HG02610 (cell line): ENCODE measurements at regions not wholly inside any gene's neighbourhood (a gene's known extent, or its start where the extent isn't known, plus 50 kb on each side); places are given as distances from the start of the nearest gene placed in this dataset.
"Not testable (repeated sequence)": the region's sequence is repeated elsewhere in the genome, so short reads cannot be mapped to it uniquely, and the experiment has no call there.

Experiments used
- ATAC-seq: cut with Tn5 transposase; IDR thresholded peaks from one replicate; pipeline ENCODE4 v1.9.1; 2021; ENCODE audit warnings: mild to moderate bottlenecking, moderate library complexity; ENCODE audit not compliant: unreplicated experiment

DNA sequence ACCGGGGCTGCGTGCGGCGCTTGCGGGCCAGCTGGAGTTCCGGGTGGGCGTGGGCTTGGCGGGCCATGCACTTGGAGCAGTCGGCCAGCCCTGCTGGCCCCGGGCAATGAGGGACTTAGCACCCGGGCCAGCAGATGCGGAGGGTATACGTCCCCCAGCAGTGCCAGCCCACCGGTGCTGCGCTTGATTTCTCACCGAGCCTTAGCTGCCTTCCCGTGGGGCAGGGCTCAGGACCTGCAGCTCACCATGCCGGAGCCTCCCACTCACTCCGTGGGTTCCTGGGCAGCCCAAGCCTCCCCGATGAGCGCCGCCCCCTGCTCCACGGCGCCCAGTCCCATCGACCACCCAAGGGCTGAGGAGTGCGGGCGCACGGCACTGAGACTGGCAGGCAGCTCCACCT, 51.4 kb upstream of the INPP4B start:
- ATAC-seq = not testable (repeated sequence)

DNA sequence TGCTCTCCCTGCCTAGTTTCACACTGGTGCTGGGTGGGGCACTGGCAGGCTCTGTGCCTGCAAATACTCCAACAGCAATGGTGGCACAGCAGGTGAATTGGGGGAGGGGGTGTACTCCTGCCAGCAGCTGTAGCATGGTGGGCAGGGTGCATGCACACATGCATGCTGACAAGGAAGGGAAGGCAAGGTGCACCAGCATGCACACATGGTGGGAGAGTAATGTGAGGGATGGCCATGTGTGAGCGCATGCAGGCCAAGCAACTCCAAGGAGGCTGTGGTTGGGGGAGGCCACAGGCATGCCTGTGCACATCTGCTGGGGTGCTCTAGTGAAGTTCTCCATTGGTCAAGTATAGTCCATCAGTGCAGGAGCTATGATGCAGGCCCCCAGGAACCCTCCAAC, 54.5 kb upstream of the INPP4B start:
- no peak for ATAC-seq

DNA sequence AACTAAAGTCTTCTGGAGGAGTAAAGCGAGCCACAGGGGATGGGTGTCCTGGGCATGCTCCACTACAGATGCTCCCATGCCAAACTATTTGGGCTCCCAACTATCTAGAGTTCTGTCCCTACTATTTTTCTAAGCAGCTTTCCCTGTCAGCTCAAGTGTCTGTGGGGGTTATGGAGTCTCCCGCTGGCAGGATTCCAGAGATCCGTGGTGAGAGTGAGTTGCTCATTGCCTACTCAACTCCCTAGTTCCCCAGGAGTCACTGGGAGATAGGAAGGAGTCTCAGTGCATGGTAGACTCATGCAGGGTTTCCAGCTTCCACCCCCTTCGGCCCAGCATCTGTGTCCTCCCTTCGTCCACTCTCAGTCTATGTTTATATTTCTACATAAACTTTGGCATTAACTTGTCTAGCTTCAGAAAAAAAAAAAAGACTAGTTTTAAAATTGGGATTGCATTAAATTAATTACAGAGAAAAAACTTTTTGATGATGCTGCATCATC, 55.1 kb upstream of the INPP4B start:
- no peak for ATAC-seq

DNA sequence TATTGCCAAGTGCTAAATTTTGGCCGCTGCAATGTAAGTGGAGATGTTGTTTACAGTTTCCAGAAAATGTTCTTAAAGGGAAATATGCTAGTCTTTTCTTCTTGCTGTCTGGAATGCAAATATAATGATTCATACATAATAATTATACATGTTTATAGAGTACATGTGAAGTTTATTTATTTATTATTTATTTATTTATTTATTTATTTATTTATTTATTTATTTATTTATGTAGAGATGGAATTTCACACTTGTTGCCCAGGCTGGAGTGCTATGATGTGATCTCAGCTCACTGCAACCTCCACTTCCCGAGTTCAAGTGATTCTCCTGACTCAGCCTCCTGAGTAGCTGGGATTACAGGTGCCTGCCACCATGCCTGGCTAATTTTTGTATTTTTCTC, 57.5 kb upstream of the INPP4B start:
- ATAC-seq = not testable (repeated sequence)

DNA sequence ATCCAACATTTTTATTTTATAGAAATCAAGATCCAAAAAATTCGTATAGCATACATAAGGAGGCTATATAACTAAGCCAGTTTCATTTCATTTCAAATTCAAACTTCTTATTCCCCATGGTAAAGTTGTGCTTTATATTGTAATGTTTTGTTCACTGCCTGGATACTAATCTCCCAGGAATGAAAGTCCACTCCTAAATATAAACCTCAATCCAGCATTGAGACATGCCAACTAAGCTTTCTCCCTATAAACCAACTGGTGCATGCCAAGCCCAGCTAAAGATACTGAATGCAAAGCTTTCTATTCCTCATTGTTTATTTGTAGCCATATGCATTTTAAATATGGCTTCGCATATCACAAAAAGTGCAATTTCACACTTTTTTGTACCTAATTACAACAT, 63.8 kb upstream of the INPP4B start:
- no peak for ATAC-seq

DNA sequence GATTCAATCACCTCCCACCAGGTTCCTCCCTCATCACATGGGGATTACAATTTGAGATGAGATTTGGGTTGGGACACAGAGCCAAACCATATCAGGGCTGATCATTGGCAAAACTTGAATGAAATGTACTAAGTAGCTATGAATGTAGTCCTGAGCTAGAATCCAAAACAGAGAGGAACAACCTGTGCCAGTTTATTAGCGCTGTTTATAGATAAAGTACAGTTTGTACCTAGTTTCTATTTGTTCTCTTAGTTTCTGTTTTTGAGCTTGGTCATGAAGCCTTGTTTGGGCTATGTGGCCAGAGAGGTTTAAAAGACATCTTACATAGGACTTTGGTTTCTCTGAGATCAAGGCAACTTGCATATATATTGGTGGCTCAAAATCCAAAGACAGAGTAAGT, 66.9 kb upstream of the INPP4B start:
- no peak for ATAC-seq

DNA sequence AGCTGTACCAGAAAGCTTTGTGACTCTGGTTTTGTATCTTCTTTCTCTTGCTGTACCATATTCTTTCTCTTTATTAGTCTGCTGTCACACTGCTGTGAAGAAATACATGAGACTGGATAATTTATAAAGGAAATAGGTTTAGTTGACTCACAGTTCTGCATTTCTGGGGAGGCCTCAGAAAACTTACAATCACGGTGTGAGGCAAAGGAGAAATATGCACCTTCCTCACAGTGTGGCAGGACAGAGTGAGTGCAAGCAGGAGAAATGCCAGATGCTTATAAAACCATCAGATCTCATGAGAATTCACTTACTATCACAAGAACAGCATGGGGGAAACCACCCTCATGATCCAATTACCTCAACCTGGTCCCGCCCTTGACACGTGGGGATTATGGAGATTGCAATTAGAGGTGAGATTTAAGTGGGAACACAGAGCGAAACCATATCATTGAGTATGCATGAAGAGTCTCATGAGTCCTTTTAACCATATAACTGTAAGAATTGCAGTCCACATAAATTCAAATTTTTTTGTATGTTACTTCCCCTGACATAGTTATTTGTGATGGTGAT, 67.4 kb upstream of the INPP4B start:
- no peak for ATAC-seq

DNA sequence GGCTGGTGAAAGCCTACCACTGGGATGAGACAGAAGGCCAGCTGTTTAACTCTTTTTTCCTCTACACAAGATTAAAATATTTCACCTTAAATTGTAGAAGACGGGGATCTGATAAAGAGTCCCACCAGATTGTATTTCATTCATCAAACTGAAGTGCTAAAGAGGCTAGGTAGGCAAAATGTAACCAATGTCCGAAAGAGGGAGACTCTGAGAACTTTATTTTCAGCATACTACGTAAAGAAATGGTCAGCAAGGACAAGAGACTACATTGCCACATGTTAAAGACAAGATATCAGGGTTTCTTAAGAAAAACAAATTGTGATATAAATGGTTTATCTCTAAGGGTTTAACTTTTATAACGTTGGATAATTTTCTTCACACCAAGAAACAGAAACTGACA, 71.6 kb upstream of the INPP4B start:
- no peak for ATAC-seq

DNA sequence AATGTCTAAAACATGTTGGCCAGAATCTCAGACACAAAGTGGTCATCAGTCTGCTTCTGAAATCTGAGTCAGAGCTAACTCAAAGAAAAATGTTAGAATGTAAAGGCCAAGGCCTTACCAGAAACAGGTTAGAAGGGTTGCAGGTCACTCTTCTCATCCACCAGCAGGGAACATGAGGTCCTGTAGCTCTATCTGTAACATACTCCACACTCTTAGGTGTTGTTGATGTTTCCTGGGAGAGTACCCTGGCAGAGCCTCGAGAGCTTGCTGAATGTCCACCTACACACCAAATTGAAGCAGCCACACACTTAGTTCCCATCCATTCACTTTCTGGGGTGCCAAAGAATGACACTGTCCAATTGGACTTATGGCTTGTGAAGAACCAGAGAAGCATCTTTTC, 76.6 kb upstream of the INPP4B start:
- no peak for ATAC-seq

DNA sequence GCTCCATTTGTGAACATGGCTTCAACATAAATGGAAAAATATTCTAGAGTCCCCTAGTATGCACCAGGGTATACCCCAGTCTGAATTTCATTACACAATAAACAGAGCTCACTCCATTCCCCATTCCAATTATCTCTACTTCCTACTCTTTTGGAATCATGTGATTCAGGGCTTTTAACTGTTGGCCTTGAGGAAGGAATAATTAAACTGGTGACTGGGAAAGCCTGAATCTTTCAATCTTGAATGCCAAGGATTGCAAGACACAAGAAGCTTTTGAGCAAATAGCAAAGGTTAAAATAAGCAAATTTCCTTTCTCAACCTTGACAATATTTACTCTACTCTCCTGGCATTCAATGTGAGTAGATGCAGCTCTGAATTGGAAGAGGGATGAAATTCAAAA, 77.5 kb upstream of the INPP4B start:
- ATAC-seq = no peak

DNA sequence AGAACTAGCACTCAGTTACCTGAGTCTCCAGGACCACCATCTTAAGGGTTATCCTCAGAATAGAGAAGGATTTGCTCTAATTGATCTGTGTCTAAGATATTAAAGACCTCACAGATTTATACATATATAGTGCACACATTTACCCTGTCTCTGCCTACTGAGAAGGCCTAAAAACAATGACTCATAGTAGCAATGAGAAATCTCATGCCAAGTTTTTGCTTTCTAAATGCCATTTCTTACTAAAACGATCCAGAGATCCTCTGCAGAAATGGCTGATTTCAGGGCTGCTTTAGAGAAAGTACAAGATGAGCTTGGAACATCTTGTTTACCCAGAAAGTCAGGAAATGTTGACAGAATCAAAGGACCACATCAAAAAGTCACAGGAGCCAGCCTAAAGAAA, 79.1 kb upstream of the INPP4B start:
- no peak for ATAC-seq

DNA sequence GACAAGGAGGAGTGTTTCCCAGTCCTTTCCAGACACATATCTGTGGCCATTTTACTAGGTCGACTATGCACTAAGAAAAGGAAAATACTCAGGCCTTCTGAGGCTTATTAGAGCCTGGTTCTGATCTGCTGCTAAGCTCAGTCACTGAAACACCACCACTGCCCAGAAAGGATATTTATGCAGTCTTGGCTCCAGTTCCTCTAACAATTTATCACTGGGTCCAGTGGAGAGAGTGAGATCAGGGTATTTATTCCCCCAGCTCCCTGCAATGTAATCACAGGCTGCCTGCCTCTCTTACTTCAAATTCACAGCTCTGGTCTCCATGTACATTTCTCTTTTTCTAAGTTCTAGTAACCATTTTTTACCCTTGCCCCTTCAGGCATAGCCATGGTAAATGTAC, 81.6 kb upstream of the INPP4B start:
- no peak for ATAC-seq

DNA sequence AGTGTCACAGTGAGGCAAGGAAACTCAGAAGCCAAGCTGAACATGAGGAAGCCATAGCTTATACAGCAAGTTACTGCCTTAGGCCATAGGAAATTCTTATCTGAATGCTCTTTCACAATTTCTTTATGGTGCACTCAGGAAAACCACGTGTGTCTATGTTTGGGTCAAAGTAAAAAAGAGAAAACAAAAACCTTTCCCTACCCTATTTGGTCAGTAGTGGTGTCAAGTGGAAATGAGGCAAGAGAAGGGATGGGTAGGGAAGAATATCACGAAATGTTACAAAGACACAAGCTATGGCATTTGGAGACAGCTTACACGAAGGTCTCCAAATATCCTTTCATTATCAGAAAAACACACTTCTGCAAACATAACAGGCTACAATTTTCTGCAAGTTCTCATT, 83.4 kb upstream of the INPP4B start:
- no peak for ATAC-seq

DNA sequence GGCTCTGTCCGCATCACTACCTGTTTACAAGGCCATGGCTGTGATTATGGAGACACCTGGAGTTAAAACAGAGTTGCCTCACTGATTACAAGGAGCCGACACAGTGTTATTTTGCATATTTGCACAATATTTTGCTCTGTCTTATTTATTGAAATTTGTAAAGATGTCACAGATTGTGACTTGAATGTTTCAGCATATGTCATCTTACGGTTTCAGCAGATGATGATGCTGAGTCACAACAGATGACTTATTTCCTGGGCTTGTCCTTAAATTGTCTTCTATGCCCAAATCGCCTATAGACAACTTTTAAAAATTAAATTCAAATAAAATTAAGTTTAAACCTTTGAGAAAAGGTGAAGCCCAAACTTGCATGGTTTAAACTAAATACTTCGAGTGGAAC, 87.1 kb upstream of the INPP4B start:
- ATAC-seq = no peak

DNA sequence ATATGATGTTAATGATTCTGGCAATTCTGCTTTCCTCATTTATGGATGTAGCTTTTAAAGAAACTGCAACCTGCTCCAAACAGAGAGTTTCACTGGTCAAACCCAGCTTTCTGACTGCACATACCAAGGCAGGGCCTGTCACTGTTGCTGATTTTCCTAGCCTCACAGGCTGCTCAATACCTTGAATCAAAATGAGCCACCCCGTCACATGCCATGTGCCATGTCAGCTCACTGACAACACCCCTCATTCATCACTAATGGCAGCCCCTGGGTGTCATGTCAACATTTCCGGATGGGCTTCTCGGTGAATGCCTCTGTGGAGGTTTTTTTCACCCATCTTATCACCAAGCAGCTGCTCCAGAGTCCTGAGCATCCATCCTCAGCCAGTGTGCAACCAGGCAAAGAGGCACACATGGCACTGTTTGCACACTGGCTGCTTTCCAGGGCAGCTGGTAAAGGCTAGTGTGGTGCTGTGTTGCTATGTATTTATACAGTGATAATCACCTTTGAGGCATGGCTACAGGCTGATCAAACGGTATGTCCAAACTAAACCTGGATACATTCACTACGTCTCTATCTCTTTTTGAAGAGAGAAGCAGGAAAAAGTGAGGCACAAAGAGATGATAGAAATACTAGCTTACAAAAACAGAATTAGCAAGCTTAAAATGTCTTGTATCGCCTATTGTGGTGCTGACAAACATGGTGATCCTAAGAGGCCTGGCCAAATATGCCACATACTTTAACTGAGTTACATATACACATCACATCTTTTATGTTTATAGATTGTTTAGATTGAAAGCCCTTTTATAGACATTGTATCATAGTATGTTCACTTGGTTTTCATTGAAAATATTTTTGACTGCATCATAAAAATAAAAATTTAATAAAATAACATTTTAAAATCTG, 94.6 kb upstream of the INPP4B start:
- ATAC-seq = no peak

DNA sequence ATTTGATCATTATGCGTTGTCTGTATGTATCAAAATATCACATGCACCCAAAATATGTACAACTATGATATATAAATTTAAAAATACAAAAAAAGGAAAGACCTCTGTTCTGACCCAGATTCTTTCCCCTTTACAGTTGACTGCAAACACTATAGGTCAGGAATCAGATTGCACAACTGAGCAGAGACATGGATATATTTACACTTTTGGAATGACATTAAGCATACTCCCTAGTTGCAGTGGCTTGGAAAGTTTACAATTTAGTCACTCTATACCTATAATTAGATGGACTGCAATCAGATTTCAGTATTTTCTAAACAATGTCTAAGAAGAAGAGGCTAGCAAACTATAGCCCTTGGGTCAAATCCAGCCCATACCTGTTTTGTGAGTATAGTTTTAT, 98.5 kb upstream of the INPP4B start:
- ATAC-seq = no peak

DNA sequence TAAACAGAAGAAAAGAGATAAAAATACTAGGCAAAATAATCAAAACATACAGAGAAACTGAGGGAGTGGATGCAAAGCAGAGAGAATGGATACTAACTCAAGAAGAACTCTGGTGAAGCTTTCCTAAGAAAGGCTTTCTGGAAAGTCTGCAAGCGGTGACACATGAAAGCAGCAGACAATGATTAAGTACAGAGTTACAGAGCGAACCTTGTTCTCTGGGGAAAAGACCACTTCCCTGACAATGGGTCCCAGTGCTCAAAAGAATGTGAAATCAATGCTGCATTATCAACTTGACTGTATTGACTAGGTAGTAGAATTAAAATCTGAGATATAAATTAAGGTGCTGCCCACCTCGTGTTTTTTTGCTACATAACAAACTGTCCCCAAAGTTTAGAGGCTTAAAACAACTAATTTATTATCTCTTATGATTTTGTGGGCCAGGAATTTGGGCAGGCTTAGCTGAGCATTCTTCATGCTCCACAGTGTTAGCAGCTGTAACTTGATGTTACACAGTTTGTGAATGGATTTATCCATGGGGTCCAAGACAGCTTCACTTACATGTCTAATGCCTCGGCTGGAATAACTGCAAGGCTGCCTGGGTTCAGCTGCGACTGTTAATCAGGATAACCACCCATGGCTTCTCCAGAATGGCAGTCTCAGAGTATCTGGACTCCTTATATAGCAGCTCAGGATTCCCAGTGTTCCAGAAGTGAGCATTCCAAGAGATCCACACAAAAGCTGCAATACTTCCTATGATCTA, 106.9 kb upstream of the INPP4B start:
- ATAC-seq = no peak

DNA sequence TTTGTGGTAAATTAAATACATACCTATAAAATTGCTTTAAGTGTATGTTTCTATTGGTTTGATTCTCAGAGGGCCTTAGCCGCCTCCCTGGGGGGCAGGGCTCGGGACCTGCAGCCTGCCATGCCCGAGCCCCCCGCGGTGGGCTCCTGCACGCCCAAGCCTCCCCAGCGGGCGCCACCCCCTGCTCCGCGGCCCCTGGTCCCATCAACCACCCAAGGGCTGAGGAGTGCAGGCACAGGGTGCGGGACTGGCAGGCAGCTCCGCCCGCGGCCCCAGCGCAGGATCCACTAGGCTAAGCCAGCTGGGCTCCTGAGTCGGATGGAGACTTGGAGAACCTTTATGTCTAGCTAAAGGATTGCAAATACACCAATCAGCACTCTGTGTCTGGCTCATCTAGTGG, 108.3 kb upstream of the INPP4B start:
- ATAC-seq = no peak

DNA sequence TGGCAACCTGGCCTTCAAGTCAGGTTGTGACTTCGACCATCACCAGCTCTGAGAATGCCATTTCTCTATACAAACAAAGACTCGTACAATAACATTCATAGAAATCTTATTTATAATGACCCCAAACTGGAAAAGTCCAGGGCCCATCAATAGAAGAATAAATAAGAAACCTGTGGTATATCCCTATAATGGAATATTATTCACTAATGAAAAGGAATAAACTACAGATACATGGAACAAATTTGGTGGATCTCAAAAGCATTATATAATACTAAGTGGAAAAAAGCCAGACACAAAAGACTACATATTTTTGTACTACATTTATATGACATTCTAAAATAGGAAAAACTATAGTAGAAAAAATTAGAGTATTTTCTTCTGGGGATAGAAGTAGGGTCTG, 109.4 kb upstream of the INPP4B start:
- ATAC-seq = no peak

DNA sequence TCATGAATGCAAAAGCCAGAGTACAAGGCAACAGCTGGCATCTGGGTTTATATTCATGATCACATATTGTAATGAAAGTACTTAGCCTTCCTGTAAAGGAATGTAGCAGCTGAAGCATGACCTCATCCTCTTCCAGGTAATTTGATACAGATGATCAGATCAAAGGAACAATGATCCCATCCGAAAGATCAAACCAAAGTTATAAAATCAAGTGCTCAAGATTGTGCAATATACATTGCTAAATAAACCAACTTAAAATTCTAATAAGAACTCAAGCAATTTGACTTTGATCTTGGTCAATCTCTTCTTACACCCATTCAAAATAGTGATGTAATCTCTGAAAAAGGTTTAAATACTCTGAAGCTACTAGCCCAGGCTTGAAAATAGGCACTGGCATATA, 113.1 kb upstream of the INPP4B start:
- ATAC-seq = no peak

DNA sequence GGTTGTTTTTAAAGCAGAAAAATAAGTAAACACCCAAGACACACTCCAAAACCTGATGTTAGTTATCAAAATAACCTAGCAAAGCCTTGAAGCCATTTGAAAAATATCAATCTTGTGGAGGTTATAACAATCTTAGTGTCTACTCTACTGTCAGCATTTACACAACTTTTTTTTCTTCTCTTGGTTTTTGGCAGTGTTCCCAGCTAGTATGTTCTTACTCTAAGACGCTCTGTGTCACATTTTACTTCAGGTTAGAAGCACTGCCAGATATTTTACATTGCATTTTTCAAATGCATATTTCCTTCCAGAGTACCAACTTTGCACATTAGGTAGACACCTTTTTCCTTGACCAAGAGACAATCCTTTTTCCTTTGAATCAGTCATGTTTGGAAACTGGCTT, 114.0 kb upstream of the INPP4B start:
- no peak for ATAC-seq
